ENCODE measurements at regions not wholly inside any gene's neighbourhood (a gene's known extent, or its start where the extent isn't known, plus 50 kb on each side); places are given as distances from the start of the nearest gene placed in this dataset.

DNA sequence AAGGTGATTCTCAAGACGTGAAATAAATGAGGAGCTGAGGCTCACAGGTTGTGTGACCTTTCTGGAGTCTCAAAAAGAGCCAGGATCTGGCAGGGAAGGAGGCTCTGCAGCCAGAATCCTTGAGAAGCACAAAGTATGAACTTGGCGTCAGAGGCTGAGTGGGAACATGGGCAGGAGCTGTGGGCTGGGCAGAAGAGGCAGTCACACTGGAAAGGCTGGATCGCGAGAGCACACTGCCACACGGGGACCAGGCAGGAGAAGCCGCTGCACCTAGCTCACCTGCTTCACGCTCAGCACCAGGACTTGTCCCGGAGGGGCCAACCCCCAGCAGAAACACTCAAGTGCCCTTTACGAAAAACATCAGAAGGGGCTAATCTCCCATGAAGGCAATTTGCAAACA, 535.0 kb downstream of the TNS3 start:
- Histone ChIP-seq H3K4me2 (ENCODE audit: insufficient read depth, low read length) (no peak overlapping the region), H3K27ac (ENCODE audit: low read depth, low read length) (no peak overlapping the region), H3K36me3 (ENCODE audit: insufficient read depth, low read length) (no peaks in the 10 kb centered on the region), H3K79me2 (ENCODE audit: insufficient read depth, low read length) (no peaks in the 10 kb centered on the region), H2AFZ (ENCODE audit: low read length) (no peak overlapping the region), H4K20me1 (ENCODE audit: insufficient read depth, low read length) (no peaks in the 10 kb centered on the region), H3K27me3 (ENCODE audit: insufficient read depth, low read length) (no peaks in the 10 kb centered on the region), H3K4me1 (ENCODE audit: insufficient read depth, low read length) (peaks cover 17% of the 10 kb centered on the region), H3K9me3 (ENCODE audit: low read depth, low read length) (no peaks in the 10 kb centered on the region), H3K4me3 (ENCODE audit: insufficient read depth, low read length) (no peak overlapping the region)
- no peak for DNase-seq (ENCODE audit: insufficient read length, low spot score, missing footprints)
- TF ChIP-seq, protein P1, sequence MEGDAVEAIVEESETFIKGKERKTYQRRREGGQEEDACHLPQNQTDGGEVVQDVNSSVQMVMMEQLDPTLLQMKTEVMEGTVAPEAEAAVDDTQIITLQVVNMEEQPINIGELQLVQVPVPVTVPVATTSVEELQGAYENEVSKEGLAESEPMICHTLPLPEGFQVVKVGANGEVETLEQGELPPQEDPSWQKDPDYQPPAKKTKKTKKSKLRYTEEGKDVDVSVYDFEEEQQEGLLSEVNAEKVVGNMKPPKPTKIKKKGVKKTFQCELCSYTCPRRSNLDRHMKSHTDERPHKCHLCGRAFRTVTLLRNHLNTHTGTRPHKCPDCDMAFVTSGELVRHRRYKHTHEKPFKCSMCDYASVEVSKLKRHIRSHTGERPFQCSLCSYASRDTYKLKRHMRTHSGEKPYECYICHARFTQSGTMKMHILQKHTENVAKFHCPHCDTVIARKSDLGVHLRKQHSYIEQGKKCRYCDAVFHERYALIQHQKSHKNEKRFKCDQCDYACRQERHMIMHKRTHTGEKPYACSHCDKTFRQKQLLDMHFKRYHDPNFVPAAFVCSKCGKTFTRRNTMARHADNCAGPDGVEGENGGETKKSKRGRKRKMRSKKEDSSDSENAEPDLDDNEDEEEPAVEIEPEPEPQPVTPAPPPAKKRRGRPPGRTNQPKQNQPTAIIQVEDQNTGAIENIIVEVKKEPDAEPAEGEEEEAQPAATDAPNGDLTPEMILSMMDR (IDR thresholded peaks at IDR 0.05; ENCODE audit: extremely low read depth, low read depth, low read length), result no peak

DNA sequence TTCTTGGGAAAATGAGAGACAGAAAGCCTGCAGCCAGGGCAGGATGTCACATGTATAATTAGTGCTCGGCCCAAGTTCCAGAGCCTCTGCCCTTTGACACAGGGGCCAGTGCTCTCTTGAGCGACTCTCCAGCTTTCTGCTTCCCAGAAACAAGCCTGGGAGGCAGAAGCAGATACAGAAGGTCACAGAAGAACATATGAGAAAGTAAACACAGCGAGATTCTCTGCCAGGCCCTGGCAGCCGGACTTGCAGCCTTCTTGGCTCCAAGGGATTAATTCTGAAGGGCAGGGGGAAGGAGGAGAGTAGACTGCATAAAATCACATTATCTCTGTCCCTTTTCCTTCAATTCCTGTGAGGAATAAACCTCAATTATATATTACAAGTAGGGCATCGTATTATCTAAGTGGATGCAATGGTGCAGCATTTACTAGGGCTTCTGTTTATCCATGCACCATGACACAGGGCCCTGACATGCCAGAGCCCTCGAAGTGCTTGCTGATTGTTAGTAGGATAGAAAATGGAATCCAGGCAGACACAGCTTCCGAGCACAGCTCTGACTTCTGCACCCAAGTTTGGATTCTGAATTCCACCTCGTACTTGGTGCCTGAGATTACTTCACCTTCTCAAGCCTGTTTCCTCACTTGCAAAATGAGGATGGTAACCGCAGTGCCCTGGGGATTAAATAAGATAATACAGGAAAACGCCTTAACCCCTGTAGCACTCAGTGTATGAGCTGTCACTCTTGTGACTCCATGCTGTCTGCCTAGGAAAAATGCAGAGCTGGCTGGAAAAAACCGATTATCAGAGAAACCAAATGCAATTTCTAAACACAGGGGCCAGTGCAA, 536.5 kb downstream of the TNS3 start:
- H3K36me3 ChIP-seq (ENCODE audit: insufficient read depth, low read length), result no peaks in the 10 kb centered on the region
- H3K4me1 ChIP-seq (ENCODE audit: insufficient read depth, low read length), result peaks cover 19% of the 10 kb centered on the region
- H3K4me2 ChIP-seq (ENCODE audit: insufficient read depth, low read length), result peak overlapping the region; percentile 30
- no peaks in the 10 kb centered on the region for H3K9me3 ChIP-seq (ENCODE audit: low read depth, low read length)
- peak overlapping the region; percentile 75 for H2AFZ ChIP-seq (ENCODE audit: low read length)
- no peaks in the 10 kb centered on the region for H3K79me2 ChIP-seq (ENCODE audit: insufficient read depth, low read length)
- no peak for DNase-seq (ENCODE audit: insufficient read length, low spot score, missing footprints)
- H4K20me1 ChIP-seq (ENCODE audit: insufficient read depth, low read length), result no peaks in the 10 kb centered on the region
- peak overlapping the region; percentile 20 for H3K27ac ChIP-seq (ENCODE audit: low read depth, low read length)
- H3K4me3 ChIP-seq (ENCODE audit: insufficient read depth, low read length), result no peak overlapping the region
- H3K27me3 ChIP-seq (ENCODE audit: insufficient read depth, low read length), result no peaks in the 10 kb centered on the region
- TF ChIP-seq, protein P1 (IDR thresholded peaks at IDR 0.05; ENCODE audit: extremely low read depth, low read depth, low read length), result no peak

DNA sequence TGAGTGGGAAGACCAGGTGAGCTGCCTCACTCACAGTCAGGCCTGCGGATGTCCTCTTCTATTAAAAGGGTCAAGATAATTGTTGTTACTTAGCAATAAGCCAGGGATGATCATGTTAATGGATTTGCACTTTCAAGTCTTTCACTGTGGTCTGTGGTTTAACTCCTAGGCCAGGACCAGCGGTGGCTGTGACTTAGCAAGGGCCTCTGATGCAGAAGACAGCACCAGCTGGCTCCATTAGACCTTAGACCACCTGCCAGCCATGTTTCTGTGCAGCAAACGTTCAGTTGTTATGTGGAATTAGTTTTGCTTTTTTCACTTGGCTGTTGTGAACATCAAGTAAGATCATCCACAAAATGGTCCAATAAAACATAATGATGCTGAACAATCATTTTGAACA, 537.3 kb downstream of the TNS3 start:
- TF ChIP-seq, protein P1 (IDR thresholded peaks at IDR 0.05; ENCODE audit: extremely low read depth, low read depth, low read length), result no peak
- H3K27ac ChIP-seq (ENCODE audit: low read depth, low read length), result no peak overlapping the region
- H3K9me3 ChIP-seq (ENCODE audit: low read depth, low read length), result no peaks in the 10 kb centered on the region
- H3K4me1 ChIP-seq (ENCODE audit: insufficient read depth, low read length), result peaks cover 25% of the 10 kb centered on the region
- H3K36me3 ChIP-seq (ENCODE audit: insufficient read depth, low read length), result no peaks in the 10 kb centered on the region
- no peak overlapping the region for H2AFZ ChIP-seq (ENCODE audit: low read length)
- no peaks in the 10 kb centered on the region for H3K79me2 ChIP-seq (ENCODE audit: insufficient read depth, low read length)
- no peak overlapping the region for H3K4me3 ChIP-seq (ENCODE audit: insufficient read depth, low read length)
- no peak for DNase-seq (ENCODE audit: insufficient read length, low spot score, missing footprints)
- H3K4me2 ChIP-seq (ENCODE audit: insufficient read depth, low read length), result no peak overlapping the region
- H3K27me3 ChIP-seq (ENCODE audit: insufficient read depth, low read length), result no peaks in the 10 kb centered on the region
- H4K20me1 ChIP-seq (ENCODE audit: insufficient read depth, low read length), result no peaks in the 10 kb centered on the region

DNA sequence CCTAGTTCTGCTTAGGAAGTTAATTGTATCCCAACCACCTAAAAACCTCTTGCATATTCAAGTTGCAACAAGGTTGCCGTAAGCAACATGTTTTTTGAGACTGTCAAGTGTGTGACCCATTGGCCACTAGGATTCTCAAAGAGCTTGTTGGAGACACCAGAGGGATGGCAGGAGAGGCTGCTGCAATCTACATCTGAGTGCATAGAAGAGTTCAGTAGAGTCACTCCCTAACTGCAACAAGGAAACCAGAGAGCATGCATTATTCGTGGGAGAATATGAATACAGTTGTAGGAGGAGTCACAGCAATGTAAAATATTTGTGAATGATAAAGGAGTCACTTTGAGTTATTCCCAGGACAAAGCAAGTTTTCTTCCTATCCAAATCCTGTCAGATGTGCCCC, 538.6 kb downstream of the TNS3 start:
- Histone ChIP-seq H4K20me1 (ENCODE audit: insufficient read depth, low read length) (no peaks in the 10 kb centered on the region), H3K9me3 (ENCODE audit: low read depth, low read length) (no peaks in the 10 kb centered on the region), H3K27ac (ENCODE audit: low read depth, low read length) (no peak overlapping the region), H3K4me2 (ENCODE audit: insufficient read depth, low read length) (no peak overlapping the region), H3K4me1 (ENCODE audit: insufficient read depth, low read length) (peaks cover 33% of the 10 kb centered on the region), H3K79me2 (ENCODE audit: insufficient read depth, low read length) (no peaks in the 10 kb centered on the region), H3K4me3 (ENCODE audit: insufficient read depth, low read length) (no peak overlapping the region), H3K27me3 (ENCODE audit: insufficient read depth, low read length) (no peaks in the 10 kb centered on the region), H2AFZ (ENCODE audit: low read length) (no peak overlapping the region), H3K36me3 (ENCODE audit: insufficient read depth, low read length) (no peaks in the 10 kb centered on the region)
- TF ChIP-seq, protein P1 (IDR thresholded peaks at IDR 0.05; ENCODE audit: extremely low read depth, low read depth, low read length), result no peak
- DNase-seq (ENCODE audit: insufficient read length, low spot score, missing footprints), result no peak

Data from osteoblast (primary cell).